ENCODE measurements at regions not wholly inside any gene's neighbourhood (a gene's known extent, or its start where the extent isn't known, plus 50 kb on each side); places are given as distances from the start of the nearest gene placed in this dataset.

DNA sequence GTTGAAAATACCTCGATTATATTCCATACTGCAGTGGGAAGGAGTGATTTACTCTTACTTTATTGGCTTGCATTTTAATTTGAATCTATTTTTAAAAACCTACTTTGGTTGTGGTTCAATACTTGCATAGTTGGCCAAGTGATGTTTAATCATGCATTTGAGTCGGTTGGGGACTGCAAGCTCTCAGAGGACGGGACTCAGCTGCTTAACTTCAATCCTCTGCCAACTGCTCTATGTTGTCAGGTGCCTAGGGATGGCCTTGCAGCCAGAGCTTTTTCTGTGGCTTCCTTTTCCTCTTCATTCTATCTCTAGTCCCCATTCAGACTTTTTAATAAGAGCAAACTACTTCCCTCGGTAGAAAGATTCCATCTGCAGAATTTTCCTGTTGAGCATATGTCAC, 53.4 kb upstream of the KRR1 start:
- Mint-ChIP-seq H3K4me3 (no peak overlapping the region), H3K4me1 (ENCODE audit: low read depth) (no peaks in the 10 kb centered on the region), H3K36me3 (ENCODE audit: low read depth) (no peaks in the 10 kb centered on the region), H3K27ac (no peak overlapping the region), H3K9me3 (no peaks in the 10 kb centered on the region), H3K27me3 (ENCODE audit: insufficient read depth) (peaks cover 22% of the 10 kb centered on the region)
- no peak for DNase-seq (ENCODE audit: low spot score)
- intact Hi-C loops (cut with micrococcal nuclease) = no loop called here

DNA sequence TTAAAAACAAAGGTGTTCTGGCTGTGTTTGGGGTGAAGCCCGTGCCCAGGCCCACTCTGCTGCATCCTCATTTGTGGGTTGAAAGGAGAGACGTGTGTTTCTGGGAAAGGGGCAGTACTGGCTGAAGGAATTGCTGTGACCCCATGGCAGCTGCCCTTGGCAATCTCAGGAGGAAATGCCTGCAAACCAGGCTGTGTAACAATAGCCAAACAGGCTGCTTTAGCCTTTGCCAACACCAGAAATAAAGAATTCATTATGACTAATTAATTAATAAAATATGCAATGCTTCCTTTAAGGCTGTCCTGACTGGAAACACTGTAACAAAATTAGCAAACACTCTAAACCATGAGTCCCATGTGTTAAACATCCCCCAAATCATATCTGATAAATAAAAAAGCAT, 53.0 kb upstream of the KRR1 start:
- no peak for DNase-seq (ENCODE audit: low spot score)
- no peak overlapping the region for H3K4me3 Mint-ChIP-seq
- H3K9me3 Mint-ChIP-seq = no peaks in the 10 kb centered on the region
- no peaks in the 10 kb centered on the region for H3K4me1 Mint-ChIP-seq (ENCODE audit: low read depth)
- no peaks in the 10 kb centered on the region for H3K36me3 Mint-ChIP-seq (ENCODE audit: low read depth)
- no peak overlapping the region for H3K27ac Mint-ChIP-seq
- H3K27me3 Mint-ChIP-seq (ENCODE audit: insufficient read depth) = peaks cover 22% of the 10 kb centered on the region
- intact Hi-C loops (cut with micrococcal nuclease) = no loop called here

DNA sequence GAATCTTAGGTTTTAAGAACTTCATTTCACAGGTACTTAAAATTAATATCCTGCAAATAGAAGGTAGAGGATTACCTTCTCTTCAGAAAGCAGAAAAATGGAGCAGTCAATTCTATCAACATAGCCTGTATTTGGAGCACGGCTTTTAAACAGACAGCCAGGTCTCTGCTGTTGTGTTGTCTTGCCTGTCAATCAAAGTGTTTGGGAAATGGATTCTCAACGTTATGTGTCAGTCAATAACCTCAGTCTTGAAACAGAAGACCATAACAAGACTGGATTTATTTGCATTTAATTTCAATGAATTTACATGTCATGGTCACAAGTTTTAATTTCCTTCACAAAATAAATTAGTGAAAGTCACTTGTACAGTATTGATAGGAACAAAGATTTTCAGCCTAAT, 51.9 kb upstream of the KRR1 start:
- no peaks in the 10 kb centered on the region for H3K9me3 Mint-ChIP-seq
- no peak overlapping the region for H3K4me3 Mint-ChIP-seq

DNA sequence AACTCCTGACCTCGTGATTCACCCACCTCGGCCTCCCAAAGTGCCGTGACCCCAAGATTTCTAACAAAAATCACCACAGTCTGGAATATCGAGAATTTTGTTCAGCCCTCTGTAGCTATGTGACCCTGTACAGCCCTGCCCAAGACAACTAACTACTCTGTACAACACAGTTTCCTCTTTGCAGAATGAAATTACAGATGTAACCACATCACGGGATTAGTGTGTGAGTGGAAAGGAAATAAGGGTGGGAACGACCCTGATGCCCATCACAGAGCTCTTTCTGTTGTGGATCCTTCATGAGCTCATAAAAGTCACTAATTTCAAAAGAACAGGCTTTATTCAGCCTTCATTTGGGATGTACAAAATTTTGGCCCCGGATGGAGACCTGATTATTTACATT, 50.5 kb upstream of the KRR1 start:
- Mint-ChIP-seq H3K4me1 (ENCODE audit: low read depth) (no peaks in the 10 kb centered on the region), H3K27me3 (ENCODE audit: insufficient read depth) (peaks cover 27% of the 10 kb centered on the region), H3K4me3 (no peak overlapping the region), H3K27ac (no peak overlapping the region), H3K36me3 (ENCODE audit: low read depth) (no peaks in the 10 kb centered on the region), H3K9me3 (no peaks in the 10 kb centered on the region)
- intact Hi-C loops (cut with micrococcal nuclease) = no loop called here
- DNase-seq (ENCODE audit: low spot score) = no peak

More for the DNA sequence above, 51.9 kb upstream of the KRR1 start:
- peaks cover 23% of the 10 kb centered on the region for H3K27me3 Mint-ChIP-seq (ENCODE audit: insufficient read depth)
- intact Hi-C loops (cut with micrococcal nuclease) = no loop called here
- no peaks in the 10 kb centered on the region for H3K4me1 Mint-ChIP-seq (ENCODE audit: low read depth)
- H3K27ac Mint-ChIP-seq = no peak overlapping the region
- DNase-seq (ENCODE audit: low spot score) = no peak
- no peaks in the 10 kb centered on the region for H3K36me3 Mint-ChIP-seq (ENCODE audit: low read depth)

All from activated T-helper 1 cell treated with anti-CD3 and anti-CD28 coated beads, Interleukin-12 subunit alpha, Interleukin-12 subunit beta, Interleukin-2, Interleukin-4 antibody, amounts not matched to agents 30 ng/mL and 10 ng/mL and 1 ng/mL, durations not matched to agents 14 hours and 24 hours and 36 hours (primary cell).